ENCODE measurements at regions not wholly inside any gene's neighbourhood (a gene's known extent, or its start where the extent isn't known, plus 50 kb on each side); places are given as distances from the start of the nearest gene placed in this dataset.

DNA sequence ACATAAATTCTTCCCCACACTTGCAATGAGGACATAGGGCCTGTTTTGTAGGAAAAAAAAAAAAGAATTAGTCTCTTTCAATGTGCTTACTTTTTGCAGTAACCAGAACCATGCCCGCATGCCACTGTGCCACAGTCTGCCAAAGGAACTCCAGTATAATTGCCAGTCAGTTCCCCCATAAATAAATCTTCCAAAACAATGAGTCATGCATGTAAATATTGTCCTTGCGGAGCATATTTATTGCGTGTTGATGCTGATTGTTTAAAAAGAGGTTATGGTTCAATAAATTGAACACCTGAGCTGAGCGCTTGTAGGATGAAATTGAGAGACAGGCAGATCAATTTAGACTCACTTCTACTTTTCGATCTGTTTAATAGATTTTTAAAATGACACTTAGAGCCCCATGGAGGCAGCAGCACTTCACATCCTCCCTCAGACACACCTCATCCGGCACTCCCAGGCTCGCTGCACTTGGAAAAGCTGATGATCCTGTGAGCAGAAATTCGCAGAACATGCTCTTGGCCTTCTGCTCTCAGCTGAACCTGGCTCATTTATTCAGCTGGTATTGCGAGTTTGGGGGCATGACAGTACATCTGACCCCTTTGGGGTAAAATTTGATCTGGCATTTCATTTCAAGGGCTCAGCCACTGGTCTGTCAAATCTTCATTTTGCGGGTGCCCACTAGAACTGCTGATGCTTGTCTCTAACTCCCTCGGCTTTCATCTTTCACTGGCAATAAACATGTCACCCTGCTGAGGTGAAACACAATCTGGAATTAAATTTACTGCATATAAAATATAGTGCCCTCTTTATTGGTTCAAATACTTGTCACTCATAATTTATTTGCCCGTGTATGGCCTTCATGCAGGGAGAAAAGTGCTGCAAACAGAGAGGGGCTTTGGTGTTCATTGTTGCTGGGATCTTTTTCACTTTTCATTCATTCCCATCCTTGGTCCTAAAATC lies 371.1 kb upstream of the POU3F2 start:
- TF ChIP-seq POLR2A (IDR thresholded peaks at IDR 0.05): no peak
- TF ChIP-seq, protein P1, sequence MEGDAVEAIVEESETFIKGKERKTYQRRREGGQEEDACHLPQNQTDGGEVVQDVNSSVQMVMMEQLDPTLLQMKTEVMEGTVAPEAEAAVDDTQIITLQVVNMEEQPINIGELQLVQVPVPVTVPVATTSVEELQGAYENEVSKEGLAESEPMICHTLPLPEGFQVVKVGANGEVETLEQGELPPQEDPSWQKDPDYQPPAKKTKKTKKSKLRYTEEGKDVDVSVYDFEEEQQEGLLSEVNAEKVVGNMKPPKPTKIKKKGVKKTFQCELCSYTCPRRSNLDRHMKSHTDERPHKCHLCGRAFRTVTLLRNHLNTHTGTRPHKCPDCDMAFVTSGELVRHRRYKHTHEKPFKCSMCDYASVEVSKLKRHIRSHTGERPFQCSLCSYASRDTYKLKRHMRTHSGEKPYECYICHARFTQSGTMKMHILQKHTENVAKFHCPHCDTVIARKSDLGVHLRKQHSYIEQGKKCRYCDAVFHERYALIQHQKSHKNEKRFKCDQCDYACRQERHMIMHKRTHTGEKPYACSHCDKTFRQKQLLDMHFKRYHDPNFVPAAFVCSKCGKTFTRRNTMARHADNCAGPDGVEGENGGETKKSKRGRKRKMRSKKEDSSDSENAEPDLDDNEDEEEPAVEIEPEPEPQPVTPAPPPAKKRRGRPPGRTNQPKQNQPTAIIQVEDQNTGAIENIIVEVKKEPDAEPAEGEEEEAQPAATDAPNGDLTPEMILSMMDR (IDR thresholded peaks at IDR 0.05): no peak

Data from testis (tissue), 2 donors.